ENCODE measurements at regions not wholly inside any gene's neighbourhood (a gene's known extent, or its start where the extent isn't known, plus 50 kb on each side); places are given as distances from the start of the nearest gene placed in this dataset.

GRCh38 chr5:61720829-61721228 is 388.8 kb downstream of the ZSWIM6 start:
- Histone ChIP-seq H3K4me1 (ENCODE audit: control insufficient read depth, insufficient read depth, low read length) (no peaks in the 10 kb centered on the region), H3K27ac (ENCODE audit: low read length) (no peak overlapping the region), H3K9me3 (ENCODE audit: control insufficient read depth, insufficient read depth, low read length) (peaks cover 4% of the 10 kb centered on the region), H3K27me3 (ENCODE audit: control insufficient read depth, insufficient read depth, low read length) (no peaks in the 10 kb centered on the region), H3K4me3 (ENCODE audit: low read length) (no peak overlapping the region), H3K36me3 (ENCODE audit: control insufficient read depth, insufficient read depth, low read length) (no peaks in the 10 kb centered on the region)
- H3K4me1 Mint-ChIP-seq: no peaks in the 10 kb centered on the region
- intact Hi-C loops (cut with micrococcal nuclease): no loop called here
- no peak overlapping the region for H3K4me3 Mint-ChIP-seq
- H3K36me3 Mint-ChIP-seq: peaks cover 7% of the 10 kb centered on the region
- H3K9me3 Mint-ChIP-seq: peaks cover 6 to 9% of the 10 kb centered on the region in 2 donors
- ATAC-seq (no peak), DNase-seq (no peak)
- no peak for TF ChIP-seq CTCF (IDR thresholded peaks at IDR 0.05)
- 67% methylated on average over 1 of the region's 1 CpG for WGBS (ENCODE audit: insufficient coverage)
- H3K27me3 Mint-ChIP-seq (ENCODE audit: low read depth in 2 of 2): peaks cover 0 to 3% of the 10 kb centered on the region in 2 donors
- H3K27ac Mint-ChIP-seq: no peak overlapping the region

- DNase-seq (no peak), ATAC-seq (no peak)
- Mint-ChIP-seq H3K4me1 (no peaks in the 10 kb centered on the region), H3K9me3 (peaks cover 4 to 11% of the 10 kb centered on the region in 2 donors), H3K36me3 (peaks cover 7% of the 10 kb centered on the region), H3K27ac (no peak overlapping the region), H3K4me3 (no peak overlapping the region), H3K27me3 (ENCODE audit: low read depth in 2 of 2) (peaks cover 0 to 6% of the 10 kb centered on the region in 2 donors)
- intact Hi-C loops (cut with micrococcal nuclease): no loop called here
- TF ChIP-seq CTCF (IDR thresholded peaks at IDR 0.05): no peak
- Histone ChIP-seq H3K9me3 (ENCODE audit: control insufficient read depth, insufficient read depth, low read length) (peaks cover 4% of the 10 kb centered on the region), H3K27me3 (ENCODE audit: control insufficient read depth, insufficient read depth, low read length) (no peaks in the 10 kb centered on the region), H3K4me3 (ENCODE audit: low read length) (no peak overlapping the region), H3K27ac (ENCODE audit: low read length) (no peak overlapping the region), H3K36me3 (ENCODE audit: control insufficient read depth, insufficient read depth, low read length) (no peaks in the 10 kb centered on the region), H3K4me1 (ENCODE audit: control insufficient read depth, insufficient read depth, low read length) (no peaks in the 10 kb centered on the region)
- WGBS (ENCODE audit: insufficient coverage): 82% methylated on average over 1 of the region's 2 CpGs
Measured at GRCh38 chr5:61724102-61724501, 392.0 kb downstream of the ZSWIM6 start.

- Histone ChIP-seq H3K4me3 (ENCODE audit: low read length) (no peak overlapping the region), H3K9me3 (ENCODE audit: control insufficient read depth, insufficient read depth, low read length) (peaks cover 4% of the 10 kb centered on the region), H3K36me3 (ENCODE audit: control insufficient read depth, insufficient read depth, low read length) (no peaks in the 10 kb centered on the region), H3K27me3 (ENCODE audit: control insufficient read depth, insufficient read depth, low read length) (no peaks in the 10 kb centered on the region), H3K4me1 (ENCODE audit: control insufficient read depth, insufficient read depth, low read length) (no peaks in the 10 kb centered on the region), H3K27ac (ENCODE audit: low read length) (no peak overlapping the region)
- ATAC-seq (no peak), DNase-seq (no peak)
- intact Hi-C loops (cut with micrococcal nuclease): no loop called here
- peaks cover 7% of the 10 kb centered on the region for H3K36me3 Mint-ChIP-seq
- 89% methylated on average over 1 of the region's 1 CpG for WGBS (ENCODE audit: insufficient coverage)
- H3K4me1 Mint-ChIP-seq: no peaks in the 10 kb centered on the region
- peaks cover 5 to 7% of the 10 kb centered on the region in 2 donors for H3K9me3 Mint-ChIP-seq
- no peak for TF ChIP-seq CTCF (IDR thresholded peaks at IDR 0.05)
- no peak overlapping the region for H3K4me3 Mint-ChIP-seq
- H3K27me3 Mint-ChIP-seq (ENCODE audit: low read depth in 2 of 2): peaks cover 10 to 28% of the 10 kb centered on the region in 2 donors
- H3K27ac Mint-ChIP-seq: no peak overlapping the region
Measured at GRCh38 chr5:61728287-61728686, 396.2 kb downstream of the ZSWIM6 start.

- TF ChIP-seq CTCF (IDR thresholded peaks at IDR 0.05): no peak
- H3K4me1 Mint-ChIP-seq: no peaks in the 10 kb centered on the region
- Histone ChIP-seq H3K9me3 (ENCODE audit: control insufficient read depth, insufficient read depth, low read length) (no peaks in the 10 kb centered on the region), H3K27me3 (ENCODE audit: control insufficient read depth, insufficient read depth, low read length) (no peaks in the 10 kb centered on the region), H3K4me1 (ENCODE audit: control insufficient read depth, insufficient read depth, low read length) (no peaks in the 10 kb centered on the region), H3K27ac (ENCODE audit: low read length) (no peak overlapping the region), H3K4me3 (ENCODE audit: low read length) (no peak overlapping the region), H3K36me3 (ENCODE audit: control insufficient read depth, insufficient read depth, low read length) (no peaks in the 10 kb centered on the region)
- H3K36me3 Mint-ChIP-seq: no peaks in the 10 kb centered on the region
- ATAC-seq (no peak), DNase-seq (no peak)
- H3K27ac Mint-ChIP-seq: no peak overlapping the region
- no peak overlapping the region for H3K4me3 Mint-ChIP-seq
- WGBS (ENCODE audit: insufficient coverage): 56% methylated on average over 2 of the region's 3 CpGs
- H3K9me3 Mint-ChIP-seq: peaks cover 2 to 6% of the 10 kb centered on the region in 2 donors
- peaks cover 6 to 28% of the 10 kb centered on the region in 2 donors for H3K27me3 Mint-ChIP-seq (ENCODE audit: low read depth in 2 of 2)
- intact Hi-C loops (cut with micrococcal nuclease): no loop called here
Measured at GRCh38 chr5:61730866-61731265, 398.8 kb downstream of the ZSWIM6 start.

All from natural killer cell (primary cell).